A673 (cell line): ENCODE measurements at regions not wholly inside any gene's neighbourhood (a gene's known extent, or its start where the extent isn't known, plus 50 kb on each side); places are given as distances from the start of the nearest gene placed in this dataset.

ENCODE experiments used
- EZH2 ChIP-seq: fragments of 200-600 bp; sonication (generic); IDR thresholded peaks from 2 replicates; pipeline ENCODE4 v1.6.1; 2017; ENCODE audit warnings: borderline replicate concordance, low read depth, mild to moderate bottlenecking, mixed read lengths, antibody characterized with exemption, low read length; ENCODE audit not compliant: poor library complexity, severe bottlenecking
- TF ChIP-seq, protein P1 (sequence below): fragments of 300-800, 200-600 bp; sonication (generic); conservative IDR thresholded peaks from 2 replicates; pipeline ENCODE4 v1.5.1; 2017; ENCODE audit warnings: low read depth, mild to moderate bottlenecking, antibody characterized with exemption, low read length, moderate library complexity, mixed read lengths

GRCh38 chr12:67928621-67929383, 60.4 kb upstream of the IFNG-AS1 start:
- TF ChIP-seq, protein P1, sequence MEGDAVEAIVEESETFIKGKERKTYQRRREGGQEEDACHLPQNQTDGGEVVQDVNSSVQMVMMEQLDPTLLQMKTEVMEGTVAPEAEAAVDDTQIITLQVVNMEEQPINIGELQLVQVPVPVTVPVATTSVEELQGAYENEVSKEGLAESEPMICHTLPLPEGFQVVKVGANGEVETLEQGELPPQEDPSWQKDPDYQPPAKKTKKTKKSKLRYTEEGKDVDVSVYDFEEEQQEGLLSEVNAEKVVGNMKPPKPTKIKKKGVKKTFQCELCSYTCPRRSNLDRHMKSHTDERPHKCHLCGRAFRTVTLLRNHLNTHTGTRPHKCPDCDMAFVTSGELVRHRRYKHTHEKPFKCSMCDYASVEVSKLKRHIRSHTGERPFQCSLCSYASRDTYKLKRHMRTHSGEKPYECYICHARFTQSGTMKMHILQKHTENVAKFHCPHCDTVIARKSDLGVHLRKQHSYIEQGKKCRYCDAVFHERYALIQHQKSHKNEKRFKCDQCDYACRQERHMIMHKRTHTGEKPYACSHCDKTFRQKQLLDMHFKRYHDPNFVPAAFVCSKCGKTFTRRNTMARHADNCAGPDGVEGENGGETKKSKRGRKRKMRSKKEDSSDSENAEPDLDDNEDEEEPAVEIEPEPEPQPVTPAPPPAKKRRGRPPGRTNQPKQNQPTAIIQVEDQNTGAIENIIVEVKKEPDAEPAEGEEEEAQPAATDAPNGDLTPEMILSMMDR = no peak
- TF ChIP-seq EZH2 = no peak
